ENCODE measurements at regions not wholly inside any gene's neighbourhood (a gene's known extent, or its start where the extent isn't known, plus 50 kb on each side); places are given as distances from the start of the nearest gene placed in this dataset.

- WGBS, 2 donors: 38 to 42% methylated on average over 12 of the region's 12 CpGs
Measured at GRCh38 chr15:47523681-47524475, 193.4 kb upstream of the SEMA6D start.

GRCh38 chr15:47529241-47529640, 188.1 kb upstream of the SEMA6D start:
- WGBS, 2 donors: 83 to 88% methylated on average over 1 of the region's 1 CpG
- no peak for ATAC-seq

More at GRCh38 chr15:47523681-47524475, 193.4 kb upstream of the SEMA6D start:
- Histone ChIP-seq H3K27me3 (peaks cover 0 to 72% (median 0%) of the 10 kb centered on the region in 7 donors), H3K9me3 (no peaks in the 10 kb centered on the region), H3K4me3 (no peak overlapping the region), H3K4me1 (peaks cover 2 to 20% (median 16%) of the 10 kb centered on the region in 9 donors), H3K36me3 (no peaks in the 10 kb centered on the region), H3K27ac (peak overlapping the region in 5 of 10 donors; percentile 14 to 32 (median 16))
- intact Hi-C loops (cut with DNase I): no loop called here
- DNase-seq: no peak
- ATAC-seq: peak; percentile 29 to 97 (median 86)
- no peak for TF ChIP-seq CTCF (IDR thresholded peaks at IDR 0.05)

GRCh38 chr15:47534673-47535072, 182.6 kb upstream of the SEMA6D start:
- Histone ChIP-seq H3K27ac (no peak overlapping the region), H3K4me1 (no peaks in the 10 kb centered on the region), H3K27me3 (peaks cover 0 to 71% (median 0%) of the 10 kb centered on the region in 7 donors), H3K36me3 (no peaks in the 10 kb centered on the region), H3K9me3 (no peaks in the 10 kb centered on the region), H3K4me3 (no peak overlapping the region)
- WGBS, 2 donors: 96 to 100% methylated on average over 2 of the region's 2 CpGs
- TF ChIP-seq CTCF (IDR thresholded peaks at IDR 0.05): no peak
- ATAC-seq: no peak
- intact Hi-C loops (cut with DNase I): no loop called here
- no peak for DNase-seq

More at GRCh38 chr15:47529241-47529640, 188.1 kb upstream of the SEMA6D start:
- Histone ChIP-seq H3K9me3 (no peaks in the 10 kb centered on the region), H3K36me3 (no peaks in the 10 kb centered on the region), H3K27ac (no peak overlapping the region), H3K4me3 (no peak overlapping the region), H3K27me3 (peaks cover 0 to 87% (median 0%) of the 10 kb centered on the region in 7 donors), H3K4me1 (peaks cover 0 to 3% (median under 1%) of the 10 kb centered on the region in 9 donors)
- no peak for DNase-seq
- intact Hi-C loops (cut with DNase I): no loop called here
- no peak for TF ChIP-seq CTCF (IDR thresholded peaks at IDR 0.05)

GRCh38 chr15:47541562-47541961, 175.7 kb upstream of the SEMA6D start:
- peak in 1 of 8 donors; percentile 48 for ATAC-seq
- WGBS, 2 donors: 69% methylated on average over 2 of the region's 2 CpGs
- Histone ChIP-seq H3K9me3 (no peaks in the 10 kb centered on the region), H3K27me3 (peaks cover 0 to 18% (median 0%) of the 10 kb centered on the region in 7 donors), H3K4me3 (no peak overlapping the region), H3K4me1 (peaks cover 0 to 6% (median 0%) of the 10 kb centered on the region in 9 donors), H3K27ac (no peak overlapping the region), H3K36me3 (no peaks in the 10 kb centered on the region)
- no peak for DNase-seq
- intact Hi-C loops (cut with DNase I): no loop called here
- no peak for TF ChIP-seq CTCF (IDR thresholded peaks at IDR 0.05)

Data from heart right ventricle (tissue), 16 donors.